22Rv1 (cell line): ENCODE measurements at regions not wholly inside any gene's neighbourhood (a gene's known extent, or its start where the extent isn't known, plus 50 kb on each side); places are given as distances from the start of the nearest gene placed in this dataset.

Experiments
- CTCF ChIP-seq: fragments of 450-650 bp; IDR thresholded peaks from 2 replicates; pipeline ENCODE4 v1.5.1; 2017; ENCODE audit warnings: mild to moderate bottlenecking
- ZFX ChIP-seq: fragments of 450-650 bp; IDR thresholded peaks from 2 replicates; pipeline ENCODE4 v1.6.1; 2017; ENCODE audit warnings: antibody characterized with exemption, borderline replicate concordance

GRCh38 chr7:123237-123636, 69.1 kb upstream of the FAM20C start:
- TF ChIP-seq CTCF: no peak
- TF ChIP-seq ZFX: no peak
